B cell (primary cell): ENCODE measurements at regions not wholly inside any gene's neighbourhood (a gene's known extent, or its start where the extent isn't known, plus 50 kb on each side); places are given as distances from the start of the nearest gene placed in this dataset.

Source experiments
- ATAC-seq: fragments of 200-7000 bp; cut with Tn5 transposase; one replicate; pipeline ENCODE4 v1.10.0; 2021; ENCODE audit warnings: low read depth, mild to moderate bottlenecking, moderate number of reproducible peaks, moderate library complexity
- CTCF ChIA-PET: fragments of 350-600 bp; sonication (Branson Sonifier 250); formaldehyde crosslinking; loops from one replicate; lab custom pipeline; 2021; ENCODE audit warnings: antibody characterized with exemption, inconsistent platforms; lab: Charles Lee
- POLR2A ChIA-PET: fragments of 350-600 bp; sonication (Branson Sonifier 250); formaldehyde crosslinking; loops from one replicate; lab custom pipeline; 2021; ENCODE audit warnings: antibody characterized with exemption; lab: Charles Lee
- DNase-seq: peaks from one replicate; pipeline ENCODE4 v3.0.0; 2013
- H2AFZ ChIP-seq: 2 replicates; pipeline ENCODE4 v1.6.1; 2012; ENCODE audit warnings: mild to moderate bottlenecking, low read depth, low read length; ENCODE audit not compliant: insufficient read depth, poor library complexity, severe bottlenecking
- H3K27ac ChIP-seq, 2 donors: 1 replicate in 1 of 2; 2 replicates in 1 of 2; pipeline ENCODE4 v1.5.1; 2012 to 2013; ENCODE audit warnings: low read length in 2 of 2, mild to moderate bottlenecking in 2 of 2, moderate library complexity in 1 of 2
- H3K27me3 ChIP-seq, 4 experiments: fragments of 200-600 bp in 1 of 4; sonication (generic) in 1 of 4; replicated peaks in 1 of 4; 1 replicate in 2 of 4; 2 replicates in 2 of 4; pipeline versions ENCODE4 v1.6.1 to v1.7.0; 2013 to 2016; ENCODE audit warnings: low read length in 3 of 4, mild to moderate bottlenecking in 2 of 4, mixed read lengths in 1 of 4, moderate library complexity in 1 of 4; ENCODE audit not compliant: insufficient read depth in 4 of 4, control insufficient read depth in 3 of 4; ENCODE audit errors: control extremely low read depth in 1 of 4
- H3K36me3 ChIP-seq, 2 experiments: replicated peaks in 1 of 2; 1 replicate in 1 of 2; 2 replicates in 1 of 2; pipeline versions ENCODE4 v1.6.1 to v1.7.1; 2013; ENCODE audit warnings: low read length in 1 of 2; ENCODE audit not compliant: insufficient read depth in 2 of 2, control insufficient read depth in 1 of 2; ENCODE audit errors: control extremely low read depth in 1 of 2, extremely low read depth in 1 of 2
- H3K4me1 ChIP-seq, 2 donors: fragments of 200-600 bp in 1 of 2; sonication (generic) in 1 of 2; 1 replicate in 1 of 2; 2 replicates in 1 of 2; pipeline versions ENCODE4 v1.5.1 to v1.6.1; 2013 to 2017; ENCODE audit warnings: low read length in 2 of 2; ENCODE audit not compliant: control insufficient read depth in 2 of 2, insufficient read depth in 2 of 2
- H3K4me2 ChIP-seq: replicated peaks from 2 replicates; pipeline ENCODE3; 2012; ENCODE audit warnings: mild to moderate bottlenecking, low read depth, low read length; ENCODE audit not compliant: poor library complexity, severe bottlenecking
- H3K4me3 ChIP-seq, 5 experiments: fragments of 200-600 bp in 1 of 5; sonication (generic) in 1 of 5; 1 replicate in 3 of 5; 2 replicates in 2 of 5; pipeline versions ENCODE4 v1.5.1 to v1.7.0; 2011 to 2016; ENCODE audit warnings: low read length in 4 of 5, mild to moderate bottlenecking in 4 of 5, low read depth in 2 of 5, control low read depth in 1 of 5, moderate library complexity in 1 of 5; ENCODE audit not compliant: insufficient read depth in 1 of 5; ENCODE audit errors: control extremely low read depth in 1 of 5, extremely low read depth in 1 of 5
- H3K79me2 ChIP-seq: fragments of 200-600 bp; sonication (generic); one replicate; pipeline ENCODE4 v1.6.0; 2016; ENCODE audit warnings: low read length; ENCODE audit not compliant: control insufficient read depth, insufficient read depth
- H3K9ac ChIP-seq: fragments of 200-600 bp; sonication (generic); 2 replicates; pipeline ENCODE4 v1.6.1; 2017; ENCODE audit warnings: mild to moderate bottlenecking, low read length, moderate library complexity
- H3K9me3 ChIP-seq, 3 donors: one replicate each; pipeline versions ENCODE4 v1.6.1 to v1.7.1; 2013; ENCODE audit warnings: low read length in 2 of 3; ENCODE audit not compliant: control insufficient read depth in 2 of 3, insufficient read depth in 1 of 3; ENCODE audit errors: control extremely low read depth in 1 of 3
- H4K20me1 ChIP-seq: 2 replicates; pipeline ENCODE4 v1.6.0; 2012; ENCODE audit warnings: mild to moderate bottlenecking, low read length; ENCODE audit not compliant: insufficient read depth, control insufficient read depth, poor library complexity, severe bottlenecking
- H3K27ac Mint-ChIP-seq: one replicate; pipeline ENCODE4 v1.8.0; 2021; ENCODE audit warnings: mixed read lengths
- H3K27me3 Mint-ChIP-seq: one replicate; pipeline ENCODE4 v1.8.0; 2021; ENCODE audit warnings: mixed read lengths
- H3K4me1 Mint-ChIP-seq: one replicate; pipeline ENCODE4 v1.8.0; 2021; ENCODE audit warnings: mixed read lengths
- H3K4me3 Mint-ChIP-seq: one replicate; pipeline ENCODE4 v1.8.0; 2021; ENCODE audit warnings: mixed read lengths
- H3K9me3 Mint-ChIP-seq: one replicate; pipeline ENCODE4 v1.8.0; 2022; ENCODE audit warnings: mixed read lengths; ENCODE audit not compliant: insufficient read depth
- CTCF ChIP-seq: fragments of 200-600 bp; IDR thresholded peaks from one replicate; pipeline ENCODE4 v1.8.0; 2022; ENCODE audit warnings: antibody characterized with exemption, mild to moderate bottlenecking
- EZH2 ChIP-seq: IDR thresholded peaks from 2 replicates; pipeline ENCODE4 v1.6.1; 2012; ENCODE audit warnings: borderline replicate concordance, low read depth, mild to moderate bottlenecking, moderate library complexity, low read length; ENCODE audit not compliant: insufficient read depth, poor library complexity, severe bottlenecking
- WGBS: methylation state at CpG from one replicate; pipeline ENCODE4 v1.1.5; 2013; ENCODE audit warnings: missing lambda C conversion rate; ENCODE audit not compliant: insufficient coverage; 5-methylcytosine and 5-hydroxymethylcytosine counted together
- intact Hi-C: fragments of 100-400 bp; cut with micrococcal nuclease; formaldehyde crosslinking; loops from one replicate; pipeline ENCODE4 v1.10.0; 2022

- Histone ChIP-seq H3K9me3 (peaks cover 0 to 51% (median 3%) of the 10 kb centered on the region in 3 donors), H3K4me3 (no peak overlapping the region), H2AFZ (no peak overlapping the region), H3K27ac (no peak overlapping the region), H3K4me1 (no peaks in the 10 kb centered on the region), H3K9ac (no peak overlapping the region), H3K36me3 (no peaks in the 10 kb centered on the region), H3K79me2 (no peaks in the 10 kb centered on the region), H4K20me1 (no peaks in the 10 kb centered on the region), H3K27me3 (no peaks in the 10 kb centered on the region), H3K4me2 (no peak overlapping the region)
- ChIA-PET POLR2A (no interaction called here), CTCF (no interaction called here)
- intact Hi-C loops = no loop called here
- ATAC-seq = no peak
- peaks cover 6% of the 10 kb centered on the region for H3K9me3 Mint-ChIP-seq
- H3K27me3 Mint-ChIP-seq = peaks cover 2% of the 10 kb centered on the region
- no peak overlapping the region for H3K27ac Mint-ChIP-seq
- no peak overlapping the region for H3K4me3 Mint-ChIP-seq
- 93% methylated on average over 11 of the region's 12 CpGs for WGBS
- H3K4me1 Mint-ChIP-seq = no peaks in the 10 kb centered on the region
- no peak for TF ChIP-seq CTCF
- TF ChIP-seq EZH2 = no peak
- DNase-seq = no peak
Observed at GRCh38 chr14:101055776-101056374, 152.4 kb upstream of the RTL1 start.

GRCh38 chr14:101056446-101056845 is 152.9 kb upstream of the RTL1 start:
- H3K27me3 Mint-ChIP-seq = peaks cover 5% of the 10 kb centered on the region
- Histone ChIP-seq H3K9ac (no peak overlapping the region), H3K79me2 (no peaks in the 10 kb centered on the region), H3K36me3 (no peaks in the 10 kb centered on the region), H3K9me3 (peaks cover 0 to 50% (median 3%) of the 10 kb centered on the region in 3 donors), H3K4me2 (no peak overlapping the region), H3K27me3 (no peaks in the 10 kb centered on the region), H2AFZ (no peak overlapping the region), H3K27ac (no peak overlapping the region), H3K4me1 (no peaks in the 10 kb centered on the region), H3K4me3 (no peak overlapping the region), H4K20me1 (no peaks in the 10 kb centered on the region)
- H3K27ac Mint-ChIP-seq = no peak overlapping the region
- H3K4me3 Mint-ChIP-seq = no peak overlapping the region
- CTCF ChIA-PET = no interaction called here
- intact Hi-C loops = no loop called here
- POLR2A ChIA-PET = no interaction called here
- no peaks in the 10 kb centered on the region for H3K4me1 Mint-ChIP-seq
- WGBS = no CpG with 5 or more reads among the region's 2 CpGs
- peaks cover 6% of the 10 kb centered on the region for H3K9me3 Mint-ChIP-seq
- DNase-seq (no peak), ATAC-seq (no peak)
- no peak for TF ChIP-seq CTCF
- TF ChIP-seq EZH2 = no peak
